ENCODE measurements at regions not wholly inside any gene's neighbourhood (a gene's known extent, or its start where the extent isn't known, plus 50 kb on each side); places are given as distances from the start of the nearest gene placed in this dataset.

GRCh38 chr13:34037636-34038540 lies 219.9 kb downstream of the RFC3 start:
- no peak for DNase-seq (ENCODE audit: extremely low read depth in 1 of 2, low read depth in 1 of 2)

- DNase-seq (ENCODE audit: extremely low read depth in 1 of 2, low read depth in 1 of 2), result no peak
These were observed 220.7 kb downstream of the RFC3 start for GRCh38 chr13:34038541-34039068.

GRCh38 chr13:34039678-34040077 lies 221.7 kb downstream of the RFC3 start:
- DNase-seq (ENCODE audit: extremely low read depth in 1 of 2, low read depth in 1 of 2), result no peak

- no peak for DNase-seq (ENCODE audit: extremely low read depth in 1 of 2, low read depth in 1 of 2)
These were observed 222.9 kb downstream of the RFC3 start for GRCh38 chr13:34040863-34041262.

- DNase-seq (ENCODE audit: extremely low read depth in 1 of 2, low read depth in 1 of 2), result no peak
These were observed 226.1 kb downstream of the RFC3 start for GRCh38 chr13:34044041-34044440.

- DNase-seq (ENCODE audit: extremely low read depth in 1 of 2, low read depth in 1 of 2), result no peak
These were observed 226.7 kb downstream of the RFC3 start for GRCh38 chr13:34044660-34045080.

- DNase-seq (ENCODE audit: extremely low read depth in 1 of 2, low read depth in 1 of 2), result no peak
These were observed 228.5 kb downstream of the RFC3 start for GRCh38 chr13:34046457-34046856.

- no peak for DNase-seq (ENCODE audit: extremely low read depth in 1 of 2, low read depth in 1 of 2)
These were observed 230.7 kb downstream of the RFC3 start for GRCh38 chr13:34048652-34049051.

GRCh38 chr13:34056733-34057258 lies 238.8 kb downstream of the RFC3 start:
- DNase-seq (ENCODE audit: extremely low read depth in 1 of 2, low read depth in 1 of 2), result no peak

- no peak for DNase-seq (ENCODE audit: extremely low read depth in 1 of 2, low read depth in 1 of 2)
These were observed 246.7 kb downstream of the RFC3 start for GRCh38 chr13:34064456-34065205.

- DNase-seq (ENCODE audit: extremely low read depth in 1 of 2, low read depth in 1 of 2), result no peak
These were observed 248.0 kb downstream of the RFC3 start for GRCh38 chr13:34065928-34066327.

GRCh38 chr13:34066344-34066743 lies 248.4 kb downstream of the RFC3 start:
- no peak for DNase-seq (ENCODE audit: extremely low read depth in 1 of 2, low read depth in 1 of 2)

- DNase-seq (ENCODE audit: extremely low read depth in 1 of 2, low read depth in 1 of 2), result no peak
These were observed 252.1 kb downstream of the RFC3 start for GRCh38 chr13:34070006-34070405.

GRCh38 chr13:34070544-34071303 lies 252.8 kb downstream of the RFC3 start:
- no peak for DNase-seq (ENCODE audit: extremely low read depth in 1 of 2, low read depth in 1 of 2)

GRCh38 chr13:34076319-34076718 lies 258.4 kb downstream of the RFC3 start:
- DNase-seq (ENCODE audit: extremely low read depth in 1 of 2, low read depth in 1 of 2), result no peak

- no peak for DNase-seq (ENCODE audit: extremely low read depth in 1 of 2, low read depth in 1 of 2)
These were observed 259.2 kb downstream of the RFC3 start for GRCh38 chr13:34076943-34077703.

- DNase-seq (ENCODE audit: extremely low read depth in 1 of 2, low read depth in 1 of 2), result no peak
These were observed 260.5 kb downstream of the RFC3 start for GRCh38 chr13:34078334-34078999.

- DNase-seq (ENCODE audit: extremely low read depth in 1 of 2, low read depth in 1 of 2), result no peak
These were observed 267.3 kb downstream of the RFC3 start for GRCh38 chr13:34085204-34085603.

- DNase-seq (ENCODE audit: extremely low read depth in 1 of 2, low read depth in 1 of 2), result no peak
These were observed 268.3 kb downstream of the RFC3 start for GRCh38 chr13:34086281-34086680.

Measured in stimulated activated CD8-positive, alpha-beta memory T cell treated with anti-CD3 and anti-CD28 coated beads, Interleukin-7, amount 100 ng/mL, for 48 hours (primary cell).